ENCODE measurements at regions not wholly inside any gene's neighbourhood (a gene's known extent, or its start where the extent isn't known, plus 50 kb on each side); places are given as distances from the start of the nearest gene placed in this dataset.

DNA sequence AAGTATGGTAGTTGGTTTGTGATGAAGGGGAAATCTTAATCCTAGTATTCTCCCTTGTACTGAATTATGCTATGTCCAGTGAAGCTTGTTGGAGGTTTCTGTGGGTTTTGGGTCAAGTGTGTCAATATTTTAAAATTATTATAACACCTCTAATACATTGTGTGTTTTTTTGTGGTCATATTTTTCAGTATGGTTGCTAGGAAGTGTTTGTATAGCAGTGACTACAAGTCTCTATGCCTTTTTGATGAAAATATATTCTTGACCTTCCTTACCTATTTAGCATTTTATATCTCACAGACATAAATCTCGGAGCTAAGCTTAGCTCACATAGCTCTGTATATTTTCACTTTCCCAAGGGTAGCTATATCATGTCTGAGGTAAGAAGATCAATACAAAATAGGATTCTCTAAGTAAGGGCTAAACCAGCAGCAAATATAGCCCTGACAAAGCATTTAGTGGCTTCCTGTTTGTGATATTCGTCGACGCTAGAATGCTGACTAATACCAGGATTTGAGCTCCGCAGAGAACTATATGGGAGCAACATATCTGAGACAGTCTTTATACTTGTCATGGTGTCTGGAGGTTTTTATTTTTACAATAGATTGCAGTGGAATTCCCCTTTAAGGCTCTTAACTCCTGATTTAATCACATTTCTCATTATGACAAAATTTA, 82.3 kb downstream of the MACIR start:
- H3K27me3 ChIP-seq (ENCODE audit: control insufficient read depth, insufficient read depth, low read length) = no peaks in the 10 kb centered on the region
- H3K27ac ChIP-seq (ENCODE audit: low read depth in 2 of 2, low read length in 2 of 2) = no peak overlapping the region
- no peak overlapping the region for H3K4me3 ChIP-seq (ENCODE audit: low read length in 3 of 3)
- DNase-seq (no peak), FAIRE-seq (no peak)
- no peaks in the 10 kb centered on the region for H3K9me3 ChIP-seq (ENCODE audit: control insufficient read depth in 2 of 3, insufficient read depth in 1 of 3, low read length in 3 of 3)
- no peaks in the 10 kb centered on the region for H3K36me3 ChIP-seq (ENCODE audit: control insufficient read depth in 2 of 3, insufficient read depth in 3 of 3, low read length in 3 of 3)
- intact Hi-C loops (cut with DNase I) = no loop called here
- no peaks in the 10 kb centered on the region for H3K4me1 ChIP-seq (ENCODE audit: control insufficient read depth in 2 of 3, insufficient read depth in 2 of 3, low read depth in 1 of 3, low read length in 3 of 3)
- TF ChIP-seq, protein P1, sequence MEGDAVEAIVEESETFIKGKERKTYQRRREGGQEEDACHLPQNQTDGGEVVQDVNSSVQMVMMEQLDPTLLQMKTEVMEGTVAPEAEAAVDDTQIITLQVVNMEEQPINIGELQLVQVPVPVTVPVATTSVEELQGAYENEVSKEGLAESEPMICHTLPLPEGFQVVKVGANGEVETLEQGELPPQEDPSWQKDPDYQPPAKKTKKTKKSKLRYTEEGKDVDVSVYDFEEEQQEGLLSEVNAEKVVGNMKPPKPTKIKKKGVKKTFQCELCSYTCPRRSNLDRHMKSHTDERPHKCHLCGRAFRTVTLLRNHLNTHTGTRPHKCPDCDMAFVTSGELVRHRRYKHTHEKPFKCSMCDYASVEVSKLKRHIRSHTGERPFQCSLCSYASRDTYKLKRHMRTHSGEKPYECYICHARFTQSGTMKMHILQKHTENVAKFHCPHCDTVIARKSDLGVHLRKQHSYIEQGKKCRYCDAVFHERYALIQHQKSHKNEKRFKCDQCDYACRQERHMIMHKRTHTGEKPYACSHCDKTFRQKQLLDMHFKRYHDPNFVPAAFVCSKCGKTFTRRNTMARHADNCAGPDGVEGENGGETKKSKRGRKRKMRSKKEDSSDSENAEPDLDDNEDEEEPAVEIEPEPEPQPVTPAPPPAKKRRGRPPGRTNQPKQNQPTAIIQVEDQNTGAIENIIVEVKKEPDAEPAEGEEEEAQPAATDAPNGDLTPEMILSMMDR (IDR thresholded peaks at IDR 0.05; ENCODE audit: borderline replicate concordance, extremely low read depth, insufficient read depth) = no peak
- H3K9ac ChIP-seq (ENCODE audit: low read length in 3 of 3) = no peak overlapping the region

DNA sequence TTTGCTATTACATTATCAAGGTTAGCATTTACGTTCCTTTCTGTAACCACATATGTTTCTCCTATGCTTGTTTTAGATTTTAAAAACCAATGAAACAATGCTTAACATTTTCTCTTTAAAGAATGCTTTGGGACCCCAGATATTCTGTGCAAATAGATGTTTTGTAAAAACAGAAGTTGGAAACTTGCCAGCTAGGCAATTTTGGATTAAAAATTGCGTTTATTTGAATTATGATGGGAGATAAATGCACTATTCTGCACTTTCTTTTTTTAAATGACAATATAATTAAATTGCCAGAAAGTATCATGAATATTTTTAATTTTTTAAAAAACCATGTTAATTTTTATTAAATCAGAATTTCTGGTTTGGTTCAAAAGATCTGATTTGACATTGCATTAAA, 81.6 kb downstream of the MACIR start:
- no peaks in the 10 kb centered on the region for H3K36me3 ChIP-seq (ENCODE audit: control insufficient read depth in 2 of 3, insufficient read depth in 3 of 3, low read length in 3 of 3)
- H3K27me3 ChIP-seq (ENCODE audit: control insufficient read depth, insufficient read depth, low read length) = no peaks in the 10 kb centered on the region
- no peaks in the 10 kb centered on the region for H3K4me1 ChIP-seq (ENCODE audit: control insufficient read depth in 2 of 3, insufficient read depth in 2 of 3, low read depth in 1 of 3, low read length in 3 of 3)
- DNase-seq = no peak
- H3K27ac ChIP-seq (ENCODE audit: low read depth in 2 of 2, low read length in 2 of 2) = no peak overlapping the region
- H3K9me3 ChIP-seq (ENCODE audit: control insufficient read depth in 2 of 3, insufficient read depth in 1 of 3, low read length in 3 of 3) = no peaks in the 10 kb centered on the region
- H3K4me3 ChIP-seq (ENCODE audit: low read length in 3 of 3) = no peak overlapping the region
- intact Hi-C loops (cut with DNase I) = no loop called here
- TF ChIP-seq, protein P1 (IDR thresholded peaks at IDR 0.05; ENCODE audit: borderline replicate concordance, extremely low read depth, insufficient read depth) = no peak
- no peak for FAIRE-seq
- no peak overlapping the region for H3K9ac ChIP-seq (ENCODE audit: low read length in 3 of 3)

DNA sequence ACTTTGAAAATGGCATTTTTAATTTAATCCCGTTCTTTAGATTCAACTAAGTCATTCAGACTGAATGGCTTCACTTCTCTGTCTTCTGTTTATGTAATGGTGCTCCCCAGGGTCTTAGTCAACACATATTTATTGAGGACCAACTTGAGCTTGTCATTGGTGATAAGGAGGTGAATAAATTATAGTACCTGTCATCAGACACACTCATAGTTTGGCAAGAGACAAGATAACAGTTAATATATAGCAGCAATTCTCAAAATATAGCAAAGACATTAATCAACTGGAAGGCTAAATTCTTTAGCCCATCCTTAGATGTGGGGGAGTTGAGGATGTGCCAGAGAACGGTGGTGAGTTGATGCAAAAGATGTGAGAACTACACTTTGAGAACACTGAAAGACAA, 78.4 kb downstream of the MACIR start:
- no peak overlapping the region for H3K27ac ChIP-seq (ENCODE audit: low read depth in 2 of 2, low read length in 2 of 2)
- no peaks in the 10 kb centered on the region for H3K27me3 ChIP-seq (ENCODE audit: control insufficient read depth, insufficient read depth, low read length)
- DNase-seq (no peak), FAIRE-seq (no peak)
- no peaks in the 10 kb centered on the region for H3K4me1 ChIP-seq (ENCODE audit: control insufficient read depth in 2 of 3, insufficient read depth in 2 of 3, low read depth in 1 of 3, low read length in 3 of 3)
- H3K9ac ChIP-seq (ENCODE audit: low read length in 3 of 3) = no peak overlapping the region
- H3K9me3 ChIP-seq (ENCODE audit: control insufficient read depth in 2 of 3, insufficient read depth in 1 of 3, low read length in 3 of 3) = no peaks in the 10 kb centered on the region
- intact Hi-C loops (cut with DNase I) = no loop called here
- H3K4me3 ChIP-seq (ENCODE audit: low read length in 3 of 3) = no peak overlapping the region
- TF ChIP-seq, protein P1 (IDR thresholded peaks at IDR 0.05; ENCODE audit: borderline replicate concordance, extremely low read depth, insufficient read depth) = no peak
- no peaks in the 10 kb centered on the region for H3K36me3 ChIP-seq (ENCODE audit: control insufficient read depth in 2 of 3, insufficient read depth in 3 of 3, low read length in 3 of 3)

DNA sequence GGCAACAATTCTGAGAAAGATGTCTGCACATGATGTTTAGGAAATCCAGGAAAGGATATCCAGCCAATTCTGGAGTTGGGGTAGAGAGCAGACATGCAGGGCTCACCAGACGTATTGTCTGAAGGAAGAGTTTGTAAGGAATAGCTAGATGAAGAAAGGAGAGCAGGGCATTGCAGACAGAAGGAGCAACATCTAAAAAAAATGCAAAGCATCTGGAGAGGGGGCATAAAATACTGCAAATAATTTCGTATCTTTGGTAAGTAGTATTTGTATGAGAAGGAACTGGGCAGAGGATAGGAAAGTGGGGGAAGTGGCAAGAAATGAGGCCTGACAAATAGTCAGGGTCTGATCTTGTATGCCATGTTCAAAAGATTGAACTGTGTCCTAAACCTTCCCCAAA, 74.8 kb downstream of the MACIR start:
- Histone ChIP-seq H3K9me3 (ENCODE audit: control insufficient read depth in 2 of 3, insufficient read depth in 1 of 3, low read length in 3 of 3) (no peaks in the 10 kb centered on the region), H3K4me3 (ENCODE audit: low read length in 3 of 3) (no peak overlapping the region), H3K27me3 (ENCODE audit: control insufficient read depth, insufficient read depth, low read length) (no peaks in the 10 kb centered on the region), H3K36me3 (ENCODE audit: control insufficient read depth in 2 of 3, insufficient read depth in 3 of 3, low read length in 3 of 3) (no peaks in the 10 kb centered on the region), H3K9ac (ENCODE audit: low read length in 3 of 3) (no peak overlapping the region), H3K27ac (ENCODE audit: low read depth in 2 of 2, low read length in 2 of 2) (no peak overlapping the region), H3K4me1 (ENCODE audit: control insufficient read depth in 2 of 3, insufficient read depth in 2 of 3, low read depth in 1 of 3, low read length in 3 of 3) (no peaks in the 10 kb centered on the region)
- intact Hi-C loops (cut with DNase I) = no loop called here
- TF ChIP-seq, protein P1 (IDR thresholded peaks at IDR 0.05; ENCODE audit: borderline replicate concordance, extremely low read depth, insufficient read depth) = no peak
- DNase-seq (no peak), FAIRE-seq (no peak)
